OCI-LY7 (cell line): ENCODE measurements at regions not wholly inside any gene's neighbourhood (a gene's known extent, or its start where the extent isn't known, plus 50 kb on each side); places are given as distances from the start of the nearest gene placed in this dataset.

Source experiments
- BruUV-seq: library from RNA; stranded (reverse); fragments of 400-500 nt; replicated peaks from 2 replicates; lab custom pipeline; 2021; lab: Mats Ljungman, UMichigan
- CTCF ChIA-PET: fragments of 300-600 bp; sonication (Branson Sonifier 250); formaldehyde crosslinking; loops from one replicate; lab custom pipeline; 2022; ENCODE audit warnings: antibody characterized with exemption; ENCODE audit not compliant: unreplicated experiment; lab: Charles Lee
- POLR2A ChIA-PET: fragments of 300-600 bp; sonication (Branson Sonifier 250); formaldehyde crosslinking; loops from one replicate; lab custom pipeline; 2022; ENCODE audit warnings: antibody characterized with exemption; lab: Charles Lee
- DNase-seq: peaks from one replicate; pipeline ENCODE4 v3.0.0-alpha.2; 2015; ENCODE audit warnings: low spot score
- H2AFZ ChIP-seq: fragments of 200-600 bp; sonication (generic), shearing (Covaris generic); 2 replicates; pipeline ENCODE4 v1.6.1; 2014; ENCODE audit warnings: mild to moderate bottlenecking, antibody characterized with exemption, low read length, moderate library complexity
- H3K27ac ChIP-seq: fragments of 200-600 bp; sonication (generic); 2 replicates; pipeline ENCODE4 v1.5.1; 2014; ENCODE audit warnings: mixed run types, low read depth, mild to moderate bottlenecking, moderate library complexity, low read length, inconsistent platforms; ENCODE audit not compliant: poor library complexity, severe bottlenecking
- H3K36me3 ChIP-seq: fragments of 200-600 bp; sonication (generic); 2 replicates; pipeline ENCODE4 v1.6.1; 2014; ENCODE audit warnings: mild to moderate bottlenecking, antibody characterized with exemption, low read length, moderate library complexity, mixed read lengths; ENCODE audit not compliant: insufficient read depth
- H3K4me1 ChIP-seq: fragments of 200-600 bp; sonication (generic); 2 replicates; pipeline ENCODE4 v1.5.1; 2014; ENCODE audit warnings: mild to moderate bottlenecking, low read length; ENCODE audit not compliant: insufficient read depth, poor library complexity, severe bottlenecking
- H3K4me2 ChIP-seq: fragments of 200-600 bp; sonication (generic); 2 replicates; pipeline ENCODE4 v1.6.1; 2014; ENCODE audit warnings: mild to moderate bottlenecking, low read length
- H3K4me3 ChIP-seq: fragments of 200-600 bp; sonication (generic); 2 replicates; pipeline ENCODE4 v1.5.1; 2014; ENCODE audit warnings: mild to moderate bottlenecking, low read depth, low read length; ENCODE audit not compliant: poor library complexity, severe bottlenecking
- H3K79me2 ChIP-seq: fragments of 200-600 bp; sonication (generic); 2 replicates; pipeline ENCODE4 v1.6.1; 2016; ENCODE audit warnings: low read depth, mild to moderate bottlenecking, low read length, moderate library complexity, mixed read lengths; ENCODE audit not compliant: insufficient read depth
- H3K9me2 ChIP-seq: fragments of 200-600 bp; sonication (generic); 2 replicates; pipeline ENCODE4 v1.6.1; 2016; ENCODE audit warnings: mild to moderate bottlenecking, low read length, mixed read lengths; ENCODE audit not compliant: insufficient read depth
- H3K9me3 ChIP-seq: fragments of 200-600 bp; sonication (generic); 2 replicates; pipeline ENCODE4 v1.6.1; 2014; ENCODE audit warnings: mild to moderate bottlenecking, mixed run types, low read length, mixed read lengths
- H4K20me1 ChIP-seq: fragments of 200-600 bp; sonication (generic); 2 replicates; pipeline ENCODE4 v1.6.1; 2014; ENCODE audit warnings: mild to moderate bottlenecking, antibody characterized with exemption, low read length, moderate library complexity, mixed read lengths; ENCODE audit not compliant: insufficient read depth
- EZH2phosphoT487 ChIP-seq: fragments of 200-600 bp; sonication (generic); IDR thresholded peaks from 2 replicates; pipeline ENCODE4 v1.6.1; 2018; ENCODE audit warnings: low read depth, borderline replicate concordance, mild to moderate bottlenecking, mixed run types, antibody characterized with exemption, low read length, moderate library complexity, mixed read lengths
- intact Hi-C: fragments of 100-400 bp; cut with micrococcal nuclease; formaldehyde crosslinking; loops from one replicate; pipeline ENCODE4 v1.10.0; 2022; ENCODE audit not compliant: unreplicated experiment
- TF ChIP-seq, protein P1 (sequence below): fragments of 200-600 bp; sonication (generic); conservative IDR thresholded peaks from 2 replicates; pipeline ENCODE4 v1.5.1; 2014; ENCODE audit warnings: mild to moderate bottlenecking, antibody characterized with exemption, low read length, moderate library complexity, mixed read lengths

DNA sequence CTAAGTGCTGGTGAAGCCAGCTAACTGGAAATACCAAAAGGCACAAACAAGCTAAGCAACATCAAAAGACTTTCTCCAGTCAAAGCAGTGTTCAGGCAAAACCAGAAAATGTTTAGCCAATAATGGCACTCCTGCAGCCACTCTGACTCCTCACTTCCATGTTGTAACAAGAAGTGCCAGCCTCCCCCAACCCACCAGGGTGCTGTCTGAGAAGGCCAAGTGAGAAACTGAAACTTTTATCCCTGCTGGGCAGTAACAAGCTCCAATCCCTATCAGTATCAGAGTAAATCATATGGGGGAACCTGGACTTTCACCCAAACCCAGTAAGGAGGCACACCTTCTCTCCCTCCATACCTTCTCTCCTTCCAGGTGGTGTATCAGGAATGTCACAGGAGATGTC, 414.8 kb upstream of the NMUR2 start:
- Histone ChIP-seq H3K4me1 (no peaks in the 10 kb centered on the region), H3K27ac (no peak overlapping the region), H3K79me2 (no peaks in the 10 kb centered on the region), H3K36me3 (no peaks in the 10 kb centered on the region), H4K20me1 (no peaks in the 10 kb centered on the region), H3K9me3 (no peaks in the 10 kb centered on the region), H3K4me2 (no peak overlapping the region), H3K9me2 (no peaks in the 10 kb centered on the region), H3K4me3 (no peak overlapping the region), H2AFZ (no peak overlapping the region)
- no peak for DNase-seq
- POLR2A ChIA-PET: interaction anchor here (0.6 kb wide), 1 partner anchor 22 kb away, joined by 4 read pairs; no protein-coding TSS in a partner anchor
- CTCF ChIA-PET: no interaction called here
- BruUV-seq: no TSS peak
- intact Hi-C loops: no loop called here
- TF ChIP-seq, protein P1, sequence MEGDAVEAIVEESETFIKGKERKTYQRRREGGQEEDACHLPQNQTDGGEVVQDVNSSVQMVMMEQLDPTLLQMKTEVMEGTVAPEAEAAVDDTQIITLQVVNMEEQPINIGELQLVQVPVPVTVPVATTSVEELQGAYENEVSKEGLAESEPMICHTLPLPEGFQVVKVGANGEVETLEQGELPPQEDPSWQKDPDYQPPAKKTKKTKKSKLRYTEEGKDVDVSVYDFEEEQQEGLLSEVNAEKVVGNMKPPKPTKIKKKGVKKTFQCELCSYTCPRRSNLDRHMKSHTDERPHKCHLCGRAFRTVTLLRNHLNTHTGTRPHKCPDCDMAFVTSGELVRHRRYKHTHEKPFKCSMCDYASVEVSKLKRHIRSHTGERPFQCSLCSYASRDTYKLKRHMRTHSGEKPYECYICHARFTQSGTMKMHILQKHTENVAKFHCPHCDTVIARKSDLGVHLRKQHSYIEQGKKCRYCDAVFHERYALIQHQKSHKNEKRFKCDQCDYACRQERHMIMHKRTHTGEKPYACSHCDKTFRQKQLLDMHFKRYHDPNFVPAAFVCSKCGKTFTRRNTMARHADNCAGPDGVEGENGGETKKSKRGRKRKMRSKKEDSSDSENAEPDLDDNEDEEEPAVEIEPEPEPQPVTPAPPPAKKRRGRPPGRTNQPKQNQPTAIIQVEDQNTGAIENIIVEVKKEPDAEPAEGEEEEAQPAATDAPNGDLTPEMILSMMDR: no peak
- no peak for TF ChIP-seq EZH2phosphoT487

DNA sequence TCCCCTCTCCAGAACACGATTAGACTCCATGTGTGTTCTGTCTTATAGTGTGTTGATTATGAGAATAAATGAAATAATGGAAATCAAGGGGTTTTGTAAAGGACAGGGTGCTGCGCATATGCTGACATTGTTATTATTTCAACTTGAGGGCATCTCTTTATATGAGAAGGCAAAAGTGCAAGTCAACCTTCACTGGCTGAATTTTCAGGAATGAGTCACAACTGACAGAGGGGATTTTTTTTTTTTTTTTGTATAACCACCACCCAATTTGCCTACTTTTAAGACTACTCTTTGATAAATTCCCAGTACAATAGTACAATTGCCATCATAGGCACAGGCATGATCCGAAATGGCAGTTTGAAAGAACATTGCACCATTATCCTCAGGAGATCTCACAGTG, 419.2 kb upstream of the NMUR2 start:
- no peak overlapping the region for H3K4me2 ChIP-seq
- DNase-seq: no peak
- H3K4me1 ChIP-seq: no peaks in the 10 kb centered on the region
- no peaks in the 10 kb centered on the region for H4K20me1 ChIP-seq
- no peak overlapping the region for H3K4me3 ChIP-seq
- no peaks in the 10 kb centered on the region for H3K9me3 ChIP-seq
- intact Hi-C loops: no loop called here
- no peak overlapping the region for H3K27ac ChIP-seq
- TF ChIP-seq EZH2phosphoT487: no peak
- TF ChIP-seq, protein P1: no peak
- no peaks in the 10 kb centered on the region for H3K79me2 ChIP-seq
- no peaks in the 10 kb centered on the region for H3K36me3 ChIP-seq
- no peaks in the 10 kb centered on the region for H3K9me2 ChIP-seq
- BruUV-seq: no TSS peak
- POLR2A ChIA-PET: no interaction called here
- no peak overlapping the region for H2AFZ ChIP-seq
- CTCF ChIA-PET: no interaction called here

DNA sequence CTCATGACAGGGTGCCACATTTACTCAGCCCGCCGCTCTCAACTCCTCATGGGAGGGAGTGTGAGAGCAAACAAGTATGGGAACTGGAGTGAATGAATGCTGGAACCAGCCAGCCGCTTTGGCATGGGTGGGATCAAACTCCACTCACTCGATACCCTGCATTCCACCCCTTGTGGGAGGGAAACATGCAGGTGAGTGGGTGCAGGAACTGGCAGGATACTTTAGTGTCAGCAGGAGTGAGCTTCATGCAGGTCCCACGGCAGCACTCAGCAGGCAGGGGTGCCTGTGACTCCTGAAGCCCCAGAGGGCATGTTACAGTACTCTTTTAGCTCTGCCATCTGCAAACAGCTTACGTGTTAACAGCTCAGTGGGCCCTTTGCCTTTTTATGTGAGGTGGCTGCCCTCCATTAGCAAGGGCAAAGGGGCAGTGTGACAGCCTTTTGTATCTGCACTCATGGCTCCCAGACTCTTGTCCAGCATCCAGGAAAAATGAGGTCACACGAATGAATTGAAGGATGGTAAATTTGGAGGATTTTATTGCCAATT, 433.2 kb upstream of the NMUR2 start:
- Histone ChIP-seq H3K36me3 (no peaks in the 10 kb centered on the region), H4K20me1 (no peaks in the 10 kb centered on the region), H3K4me2 (no peak overlapping the region), H3K4me3 (no peak overlapping the region), H2AFZ (no peak overlapping the region), H3K9me2 (no peaks in the 10 kb centered on the region), H3K79me2 (no peaks in the 10 kb centered on the region), H3K27ac (no peak overlapping the region), H3K4me1 (no peaks in the 10 kb centered on the region), H3K9me3 (no peaks in the 10 kb centered on the region)
- no peak for TF ChIP-seq EZH2phosphoT487
- TF ChIP-seq, protein P1: no peak
- POLR2A ChIA-PET: no interaction called here
- intact Hi-C loops: no loop called here
- CTCF ChIA-PET: no interaction called here
- no TSS peak for BruUV-seq
- DNase-seq: no peak
